ENCODE measurements at regions not wholly inside any gene's neighbourhood (a gene's known extent, or its start where the extent isn't known, plus 50 kb on each side); places are given as distances from the start of the nearest gene placed in this dataset.
"Not testable (repeated sequence)": the region's sequence is repeated elsewhere in the genome, so short reads cannot be mapped to it uniquely, and the experiment has no call there.

- DNase-seq: no peak
These were observed 292.7 kb downstream of the RPS24 start for GRCh38 chr10:78326372-78326771.

DNA sequence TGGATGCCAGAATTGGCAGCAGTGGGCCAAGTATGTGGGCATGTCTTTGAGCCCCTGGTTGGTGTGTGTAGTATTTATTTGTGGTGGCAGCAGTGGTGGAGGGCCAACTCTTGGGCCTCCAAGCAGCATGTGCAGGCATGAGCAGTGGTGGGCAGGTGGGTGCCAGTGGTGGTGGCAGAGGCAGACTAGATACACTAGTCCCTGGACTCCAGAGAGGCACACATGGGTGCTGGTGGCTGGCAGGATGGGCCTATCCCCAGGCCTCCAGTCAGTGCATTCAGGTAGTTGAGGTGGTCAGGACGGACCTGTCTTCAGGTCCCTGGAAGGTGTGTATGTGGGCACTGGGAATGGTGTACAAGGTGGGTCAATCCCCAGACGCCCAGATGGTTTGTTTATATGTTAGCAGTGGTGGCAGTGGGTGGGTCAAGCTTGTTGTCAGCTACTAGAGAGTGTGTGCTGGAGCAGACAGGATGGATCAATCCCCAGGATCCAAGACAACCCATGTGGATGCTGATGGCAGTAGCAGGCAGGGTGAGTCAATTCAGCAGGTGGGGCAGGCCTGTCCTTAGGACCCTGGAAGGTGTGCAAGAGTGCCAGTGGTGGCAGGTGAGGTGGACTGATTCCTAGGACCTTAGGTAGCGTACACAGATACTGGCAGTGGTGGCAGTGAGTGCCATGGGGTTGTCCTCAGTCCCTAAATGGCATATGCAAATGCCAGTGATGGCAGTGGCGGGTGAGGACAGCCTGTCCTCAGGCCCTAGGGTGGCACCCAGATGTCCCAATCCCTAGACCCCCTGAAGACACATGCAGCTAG, 294.3 kb downstream of the RPS24 start:
- no peak for DNase-seq

- DNase-seq: no peak
These were observed 295.1 kb downstream of the RPS24 start for GRCh38 chr10:78328592-78329404.

DNA sequence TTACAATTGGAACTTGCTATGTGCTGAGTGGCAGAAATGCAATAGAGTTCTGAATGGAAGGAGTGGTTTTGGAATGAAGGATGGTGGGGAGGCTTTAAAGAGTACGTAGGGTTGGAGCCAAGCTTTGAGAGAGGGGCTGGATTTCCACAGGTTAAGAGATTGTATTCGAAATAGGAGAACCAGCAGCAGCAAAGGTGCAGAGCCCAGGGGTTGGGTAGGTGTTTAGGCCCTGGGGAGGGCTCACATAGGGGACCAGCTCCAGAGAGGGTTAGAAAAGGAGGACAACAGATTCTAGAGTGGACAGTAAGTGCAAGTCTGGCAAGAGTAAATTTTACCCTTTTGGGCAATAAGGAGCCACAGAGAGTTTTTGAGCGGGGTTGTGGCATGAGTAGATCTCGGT, 297.2 kb downstream of the RPS24 start:
- no peak for DNase-seq

DNA sequence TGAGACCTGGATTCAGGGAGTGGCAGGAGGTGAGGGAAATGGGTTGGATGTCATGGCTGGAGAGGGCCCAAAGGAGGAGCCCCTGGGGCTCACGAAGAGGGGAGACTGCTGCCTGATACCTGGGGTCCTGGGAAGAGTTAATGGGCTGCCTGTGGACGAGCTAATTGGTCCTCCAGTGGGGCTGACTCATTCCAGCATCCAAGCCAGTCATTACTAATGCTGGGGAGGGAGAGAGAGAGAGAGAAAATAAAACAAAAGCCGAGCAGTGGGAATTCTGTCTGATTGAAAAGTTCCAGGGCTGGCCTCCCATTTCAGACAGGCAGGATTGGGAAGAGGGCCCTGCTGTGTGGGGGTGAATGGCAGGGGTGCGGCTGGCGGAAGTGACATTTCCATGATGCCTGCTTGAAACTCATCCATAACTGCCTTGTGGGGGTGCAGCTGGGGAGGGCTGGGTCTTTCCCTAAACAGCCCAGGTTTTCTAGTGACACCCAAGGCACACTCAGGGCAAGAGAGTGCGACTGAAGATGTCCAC, 297.8 kb downstream of the RPS24 start:
- DNase-seq: no peak

- DNase-seq: no peak
These were observed 298.3 kb downstream of the RPS24 start for GRCh38 chr10:78332012-78332411.

DNA sequence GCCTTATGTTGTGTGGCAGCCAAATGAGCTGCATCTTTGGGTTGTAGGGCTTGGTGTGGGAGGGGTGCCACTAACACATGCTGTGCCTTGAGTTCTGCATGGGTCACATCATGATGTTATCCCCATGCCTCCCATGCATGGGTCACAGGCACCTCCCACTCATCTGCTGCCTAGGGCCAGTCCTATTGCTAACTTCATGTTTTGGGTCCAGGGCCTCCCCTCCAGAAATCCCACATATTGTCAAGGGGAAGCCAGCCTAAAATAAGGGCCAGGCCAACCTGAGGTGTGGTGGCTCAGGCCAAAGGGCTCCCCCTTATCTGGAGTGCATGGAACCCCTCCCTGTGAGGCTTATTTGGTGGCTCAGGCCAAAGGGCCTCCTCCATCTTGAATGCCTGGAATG, 299.0 kb downstream of the RPS24 start:
- no peak for DNase-seq

DNA sequence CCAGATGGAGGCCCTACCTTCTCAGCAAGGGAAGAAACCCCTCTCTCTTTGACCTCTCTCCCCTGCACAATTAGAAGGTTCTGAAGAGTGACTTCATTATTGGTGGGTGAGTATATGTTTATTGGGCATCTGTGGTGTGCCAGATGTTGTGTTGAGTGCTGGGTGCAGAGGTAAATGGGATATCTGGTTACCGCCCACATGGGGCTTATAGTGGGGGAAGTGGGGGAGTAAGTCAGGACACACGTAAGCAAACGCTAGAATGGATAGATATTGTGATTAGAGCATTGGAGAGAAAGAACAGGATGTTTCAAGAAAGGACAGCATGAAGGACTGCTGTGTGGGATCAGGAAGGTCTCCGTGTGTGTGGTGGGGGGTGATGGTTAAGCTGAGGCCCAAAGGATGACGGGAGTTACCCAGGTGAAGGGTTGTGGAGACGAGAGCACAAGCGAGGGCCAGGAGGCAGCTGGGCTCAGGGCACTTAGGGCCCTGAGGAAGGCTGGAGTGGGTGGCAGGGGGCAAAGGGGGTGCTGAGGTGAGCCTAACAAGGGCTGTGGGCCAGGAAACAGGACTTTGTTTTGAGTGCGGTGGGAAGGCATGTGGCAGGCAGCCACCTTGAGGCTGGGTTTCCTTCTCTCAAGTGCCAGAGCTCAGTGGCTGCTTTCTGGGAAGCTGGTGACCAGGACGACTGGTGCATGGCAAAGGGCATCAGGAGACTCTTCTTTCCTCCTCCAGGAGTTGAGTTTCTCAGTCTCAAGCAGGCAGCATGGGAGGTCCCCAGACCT, 299.9 kb downstream of the RPS24 start:
- no peak for DNase-seq

- DNase-seq: no peak
These were observed 301.7 kb downstream of the RPS24 start for GRCh38 chr10:78335371-78335690.

DNA sequence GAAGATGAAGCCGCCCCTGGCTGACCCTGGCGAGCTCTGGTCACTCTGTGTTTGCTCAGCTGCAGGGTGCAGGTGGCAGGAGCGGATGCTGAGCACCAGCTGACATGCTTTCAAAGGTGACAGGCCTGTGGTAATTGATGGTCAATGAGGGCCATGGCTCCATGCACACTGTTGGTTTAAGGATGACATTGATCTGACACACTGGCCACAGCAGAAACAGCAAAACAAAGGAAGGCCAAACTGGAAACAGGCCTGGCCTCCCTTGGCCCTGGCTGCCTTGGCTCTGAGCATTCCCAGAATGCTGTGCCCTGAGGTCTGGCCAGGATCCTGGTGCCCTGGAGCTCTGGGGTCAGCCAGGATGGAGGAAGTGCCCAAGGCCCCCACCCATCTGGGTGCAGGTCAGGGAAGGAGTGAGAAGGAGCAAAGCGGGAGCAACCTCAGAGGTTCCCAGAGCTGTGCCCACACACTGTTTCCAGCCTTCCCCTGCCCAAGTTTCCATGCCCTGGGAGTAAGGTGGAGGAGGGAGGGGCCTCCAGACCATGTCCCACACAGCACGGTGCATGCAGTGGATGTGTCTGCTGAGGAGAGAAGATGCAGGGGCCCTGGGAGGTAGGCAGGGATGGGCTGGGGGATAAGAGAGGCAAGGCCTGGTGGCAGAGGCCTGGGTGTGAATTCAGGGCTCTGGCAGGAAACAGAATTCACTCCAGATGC, 302.2 kb downstream of the RPS24 start:
- no peak for DNase-seq

DNA sequence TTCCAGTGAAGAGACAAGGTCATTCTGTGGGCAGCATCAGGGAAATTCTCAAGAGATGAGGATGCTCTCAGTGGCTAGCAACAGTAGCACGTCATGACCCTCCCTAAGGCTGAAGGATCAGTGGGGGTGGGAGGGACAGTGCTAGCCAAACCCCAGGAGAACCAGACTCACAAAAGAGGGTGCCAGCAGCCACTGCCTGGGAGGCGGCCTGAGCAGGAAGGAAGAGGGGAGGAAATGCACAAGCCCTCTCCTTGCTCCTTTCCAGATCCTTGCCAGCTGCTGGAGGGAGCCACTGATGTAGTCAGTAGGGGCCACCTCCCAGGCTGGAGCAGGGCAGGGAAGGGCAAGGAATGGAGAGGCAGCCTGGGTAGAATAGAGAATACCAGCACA, 302.7 kb downstream of the RPS24 start:
- no peak for DNase-seq

DNA sequence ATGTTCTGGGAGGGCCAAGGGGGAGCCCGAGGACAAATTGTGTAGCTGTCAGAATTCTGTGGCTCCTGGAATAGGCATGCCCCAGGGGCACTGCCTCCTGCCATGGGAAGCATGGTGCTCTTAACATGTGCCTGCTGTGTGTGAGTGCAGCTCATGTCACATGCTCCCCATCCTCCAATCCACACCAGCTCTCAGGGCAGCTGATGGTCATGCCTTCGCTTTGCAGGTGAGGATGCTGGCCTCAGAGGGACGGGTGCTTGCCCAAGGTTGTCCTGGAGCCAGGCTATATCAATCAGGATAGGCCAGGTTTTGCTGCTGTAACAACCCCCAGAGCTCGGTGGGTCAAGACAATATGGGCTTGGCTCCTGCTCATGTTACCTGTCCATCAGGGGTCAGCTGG, 303.4 kb downstream of the RPS24 start:
- DNase-seq: no peak

GRCh38 chr10:78337646-78338391, 304.2 kb downstream of the RPS24 start:
- no peak for DNase-seq

GRCh38 chr10:78338717-78339116, 305.1 kb downstream of the RPS24 start:
- no peak for DNase-seq

GRCh38 chr10:78339251-78339650, 305.6 kb downstream of the RPS24 start:
- DNase-seq: no peak

DNA sequence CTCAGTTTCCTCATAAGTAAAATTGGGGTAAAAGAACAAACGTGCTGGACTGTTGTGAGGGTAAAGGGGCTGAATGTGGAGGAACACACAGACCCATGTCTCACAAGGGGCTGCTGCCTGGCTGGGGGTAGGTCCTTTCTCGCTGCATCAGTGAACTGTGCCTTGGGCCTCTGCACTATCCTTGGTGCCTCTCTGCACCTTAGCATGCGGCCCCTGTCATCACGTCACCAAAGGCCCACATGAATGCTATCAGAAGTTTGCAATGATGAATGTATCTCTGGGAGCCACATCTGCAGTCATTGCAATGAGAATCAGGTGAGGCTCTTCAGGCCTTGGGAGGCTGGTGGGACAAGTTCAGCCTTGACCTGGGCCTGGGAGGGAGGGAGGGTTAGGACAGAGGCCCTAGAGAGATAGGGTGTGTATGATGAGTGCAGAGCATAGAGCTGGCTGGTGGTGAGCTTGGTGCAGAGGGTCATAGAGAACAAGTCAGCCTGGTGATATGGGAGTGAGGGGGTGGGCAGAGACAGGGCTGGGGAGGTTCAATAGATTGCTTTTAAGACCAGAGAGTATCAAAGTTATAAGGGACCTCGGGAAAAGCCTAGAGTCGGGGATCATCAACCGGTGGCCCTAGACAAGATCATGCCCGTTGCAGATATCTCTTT, 308.4 kb downstream of the RPS24 start:
- no peak for DNase-seq

- no peak for DNase-seq
These were observed 309.4 kb downstream of the RPS24 start for GRCh38 chr10:78342827-78343653.

- DNase-seq: not testable (repeated sequence)
These were observed 310.6 kb downstream of the RPS24 start for GRCh38 chr10:78344257-78344656.

GRCh38 chr10:78345515-78345914, 311.9 kb downstream of the RPS24 start:
- DNase-seq: not testable (repeated sequence)

DNA sequence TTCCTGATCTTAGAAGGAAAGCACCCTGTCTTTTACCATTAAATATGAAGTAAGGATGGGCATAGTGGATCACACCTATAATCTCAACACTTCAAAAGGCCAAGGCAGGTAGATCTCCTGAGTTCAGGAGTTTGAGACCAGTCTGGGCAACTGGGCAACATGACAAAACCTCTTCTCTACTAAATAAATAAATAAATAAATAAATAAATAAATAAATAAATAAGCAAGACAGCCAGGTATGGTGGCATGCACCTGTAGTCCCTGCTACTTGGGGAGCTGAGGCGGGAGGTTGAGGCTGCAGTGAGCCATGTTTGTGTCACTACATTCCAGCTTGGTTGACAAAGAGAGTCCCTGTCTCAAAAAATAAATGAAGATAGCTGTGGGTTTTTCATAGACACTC, 313.1 kb downstream of the RPS24 start:
- no peak for DNase-seq
